Colonic mucosa (tissue), 4 donors: ENCODE measurements at regions not wholly inside any gene's neighbourhood (a gene's known extent, or its start where the extent isn't known, plus 50 kb on each side); places are given as distances from the start of the nearest gene placed in this dataset.

ENCODE experiments used
- DNase-seq: peaks from one replicate; pipeline ENCODE4 v3.0.0-alpha.2; 2020
- H3K27ac ChIP-seq: fragments of 200-600 bp; one replicate; pipeline ENCODE4 v1.8.0; 2021
- H3K27me3 ChIP-seq: fragments of 200-600 bp; one replicate; pipeline ENCODE4 v1.8.0; 2021
- H3K36me3 ChIP-seq: fragments of 200-600 bp; one replicate; pipeline ENCODE4 v1.8.0; 2021
- H3K4me1 ChIP-seq: fragments of 200-600 bp; one replicate; pipeline ENCODE4 v1.8.0; 2021; ENCODE audit warnings: mild to moderate bottlenecking
- H3K4me3 ChIP-seq: fragments of 200-600 bp; one replicate; pipeline ENCODE4 v1.8.0; 2021
- H3K9ac ChIP-seq, 2 donors: one replicate each; pipeline ENCODE4 v1.7.0; 2013; ENCODE audit warnings: control low read depth in 2 of 2, low read depth in 2 of 2, low read length in 2 of 2
- H3K9me3 ChIP-seq: fragments of 200-600 bp; one replicate; pipeline ENCODE4 v1.8.0; 2021
- CTCF ChIP-seq: fragments of 200-600 bp; IDR thresholded peaks from one replicate; pipeline ENCODE4 v1.8.0; 2022; ENCODE audit warnings: antibody characterized with exemption, mild to moderate bottlenecking
- intact Hi-C: fragments of 100-400 bp; cut with DNase I; formaldehyde crosslinking; loops from one replicate; pipeline ENCODE4 v1.14.1; 2022
- donor health status: healthy.
- donor health status: DM: no; HTN: no; CAD: no.
- donor health status: DM: no; HTN: no; CAD: no.

GRCh38 chrX:150167482-150168324 lies 195.4 kb upstream of the MAMLD1 start:
- DNase-seq = no peak
- H3K4me1 ChIP-seq = no peaks in the 10 kb centered on the region
- H3K36me3 ChIP-seq = no peaks in the 10 kb centered on the region
- H3K4me3 ChIP-seq = no peak overlapping the region
- no peaks in the 10 kb centered on the region for H3K9me3 ChIP-seq
- H3K27ac ChIP-seq = no peak overlapping the region
- no peak for TF ChIP-seq CTCF
- no peaks in the 10 kb centered on the region for H3K27me3 ChIP-seq
- no peak overlapping the region for H3K9ac ChIP-seq
- intact Hi-C loops = no loop called here

GRCh38 chrX:150182161-150182560 lies 181.0 kb upstream of the MAMLD1 start:
- Histone ChIP-seq H3K36me3 (no peaks in the 10 kb centered on the region), H3K4me1 (no peaks in the 10 kb centered on the region), H3K4me3 (no peak overlapping the region), H3K27ac (no peak overlapping the region), H3K27me3 (no peaks in the 10 kb centered on the region), H3K9ac (no peak overlapping the region), H3K9me3 (no peaks in the 10 kb centered on the region)
- DNase-seq = no peak
- intact Hi-C loops = no loop called here
- no peak for TF ChIP-seq CTCF

DNA sequence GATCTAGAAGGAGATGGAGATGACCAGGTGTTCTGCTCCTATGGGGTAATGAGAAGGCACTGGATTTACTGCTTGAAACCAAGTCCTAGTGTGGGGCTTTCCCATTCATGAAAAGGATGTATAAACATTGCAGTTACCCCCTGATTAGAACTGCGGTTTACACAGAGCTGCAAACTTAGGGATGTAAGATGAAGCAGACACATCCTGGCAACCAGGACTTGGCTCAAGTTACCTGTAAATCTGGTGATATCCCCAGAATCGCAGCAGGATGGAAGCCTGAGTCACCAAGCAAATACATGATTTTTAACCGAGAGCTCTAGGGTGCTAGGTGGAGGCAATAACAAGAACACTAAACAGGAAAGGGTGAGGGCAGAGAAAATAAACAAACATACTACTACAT lies 178.6 kb upstream of the MAMLD1 start:
- TF ChIP-seq CTCF = no peak
- Histone ChIP-seq H3K27ac (no peak overlapping the region), H3K9ac (no peak overlapping the region), H3K4me1 (no peaks in the 10 kb centered on the region), H3K36me3 (no peaks in the 10 kb centered on the region), H3K27me3 (no peaks in the 10 kb centered on the region), H3K4me3 (no peak overlapping the region), H3K9me3 (no peaks in the 10 kb centered on the region)
- intact Hi-C loops = no loop called here
- DNase-seq = no peak

GRCh38 chrX:150185766-150186165 lies 177.4 kb upstream of the MAMLD1 start:
- H3K27me3 ChIP-seq = no peaks in the 10 kb centered on the region
- no peaks in the 10 kb centered on the region for H3K9me3 ChIP-seq
- no peaks in the 10 kb centered on the region for H3K4me1 ChIP-seq
- no peak overlapping the region for H3K4me3 ChIP-seq
- no peak for TF ChIP-seq CTCF
- no peak overlapping the region for H3K9ac ChIP-seq
- no peak overlapping the region for H3K27ac ChIP-seq
- no peaks in the 10 kb centered on the region for H3K36me3 ChIP-seq
- DNase-seq = no peak
- intact Hi-C loops = no loop called here

DNA sequence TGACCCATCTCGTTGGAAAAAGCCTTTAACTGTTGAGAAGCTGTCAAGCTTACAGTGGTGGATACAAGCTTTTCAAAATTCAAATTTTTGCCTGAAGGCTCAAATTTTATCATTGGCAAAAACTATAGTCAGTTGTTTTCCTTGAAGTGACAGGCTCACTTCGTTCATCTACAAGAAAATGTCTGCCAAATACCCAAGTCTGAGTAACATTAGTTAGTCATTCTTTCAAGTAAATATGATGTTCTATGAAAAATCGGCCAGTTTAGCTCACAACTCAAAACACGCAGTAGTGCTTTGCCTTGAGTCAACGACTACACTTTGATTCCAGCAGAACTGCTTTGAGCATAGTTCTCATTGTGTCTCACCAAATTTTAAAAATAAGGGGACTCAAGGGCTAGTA lies 170.3 kb upstream of the MAMLD1 start:
- no peaks in the 10 kb centered on the region for H3K36me3 ChIP-seq
- H3K9me3 ChIP-seq = no peaks in the 10 kb centered on the region
- no peak overlapping the region for H3K9ac ChIP-seq
- H3K4me3 ChIP-seq = no peak overlapping the region
- no peak for DNase-seq
- no peak for TF ChIP-seq CTCF
- H3K27ac ChIP-seq = no peak overlapping the region
- no peaks in the 10 kb centered on the region for H3K27me3 ChIP-seq
- H3K4me1 ChIP-seq = no peaks in the 10 kb centered on the region
- intact Hi-C loops = no loop called here
